ENCODE measurements at regions not wholly inside any gene's neighbourhood (a gene's known extent, or its start where the extent isn't known, plus 50 kb on each side); places are given as distances from the start of the nearest gene placed in this dataset.

DNA sequence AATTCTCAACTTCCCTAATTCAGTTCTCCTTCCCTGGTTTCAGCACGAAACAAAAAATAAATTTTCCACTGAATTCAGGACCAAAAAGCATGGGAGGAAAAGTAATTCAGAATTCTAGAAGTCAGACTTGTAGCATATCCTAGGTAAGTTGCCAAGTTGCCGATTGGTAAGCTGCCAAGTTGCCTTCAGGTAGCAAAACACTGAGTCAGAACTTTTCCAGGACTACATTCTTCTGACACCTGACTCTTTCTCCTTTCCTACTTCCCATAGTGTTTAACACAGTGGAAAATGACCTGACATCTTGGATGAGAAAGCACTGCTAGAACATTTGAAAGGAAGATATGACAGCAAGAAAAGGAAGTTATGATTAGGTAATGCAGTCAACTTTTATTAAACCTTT is 322.8 kb downstream of the SPATA17 start (continued):
- TF ChIP-seq, protein P1, sequence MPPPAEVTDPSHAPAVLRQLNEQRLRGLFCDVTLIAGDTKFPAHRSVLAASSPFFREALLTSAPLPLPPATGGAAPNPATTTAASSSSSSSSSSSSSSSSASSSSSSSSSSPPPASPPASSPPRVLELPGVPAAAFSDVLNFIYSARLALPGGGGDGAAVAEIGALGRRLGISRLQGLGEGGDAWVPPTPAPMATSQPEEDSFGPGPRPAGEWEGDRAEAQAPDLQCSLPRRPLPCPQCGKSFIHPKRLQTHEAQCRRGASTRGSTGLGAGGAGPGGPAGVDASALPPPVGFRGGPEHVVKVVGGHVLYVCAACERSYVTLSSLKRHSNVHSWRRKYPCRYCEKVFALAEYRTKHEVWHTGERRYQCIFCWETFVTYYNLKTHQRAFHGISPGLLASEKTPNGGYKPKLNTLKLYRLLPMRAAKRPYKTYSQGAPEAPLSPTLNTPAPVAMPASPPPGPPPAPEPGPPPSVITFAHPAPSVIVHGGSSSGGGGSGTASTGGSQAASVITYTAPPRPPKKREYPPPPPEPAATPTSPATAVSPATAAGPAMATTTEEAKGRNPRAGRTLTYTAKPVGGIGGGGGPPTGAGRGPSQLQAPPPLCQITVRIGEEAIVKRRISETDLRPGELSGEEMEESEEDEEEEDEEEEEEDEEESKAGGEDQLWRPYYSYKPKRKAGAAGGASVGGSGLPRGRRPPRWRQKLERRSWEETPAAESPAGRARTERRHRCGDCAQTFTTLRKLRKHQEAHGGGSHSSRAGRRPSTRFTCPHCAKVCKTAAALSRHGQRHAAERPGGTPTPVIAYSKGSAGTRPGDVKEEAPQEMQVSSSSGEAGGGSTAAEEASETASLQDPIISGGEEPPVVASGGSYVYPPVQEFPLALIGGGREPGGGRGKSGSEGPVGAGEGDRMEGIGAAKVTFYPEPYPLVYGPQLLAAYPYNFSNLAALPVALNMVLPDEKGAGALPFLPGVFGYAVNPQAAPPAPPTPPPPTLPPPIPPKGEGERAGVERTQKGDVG (CRISPR knock-in tag; IDR thresholded peaks at IDR 0.05) = no peak

DNA sequence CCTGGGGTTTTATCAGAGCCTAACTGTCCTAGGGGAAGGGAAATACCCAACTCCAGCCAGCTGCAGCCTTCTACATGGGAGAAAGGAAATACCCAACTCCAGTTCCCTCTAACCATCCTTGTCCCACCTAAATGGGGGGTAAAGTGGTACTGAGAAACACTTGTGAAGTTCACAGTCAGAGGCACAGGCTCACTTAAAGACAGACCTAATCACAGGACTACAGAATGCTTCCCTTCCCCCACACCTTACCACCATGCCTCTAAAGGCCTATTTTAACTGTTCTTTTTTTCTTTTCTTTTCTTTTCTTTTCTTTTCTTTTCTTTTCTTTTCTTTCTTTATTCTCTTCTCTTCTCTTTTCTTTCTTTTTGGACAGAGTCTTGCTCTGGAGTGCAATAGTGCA is 324.6 kb downstream of the SPATA17 start:
- H3K27me3 ChIP-seq (replicated peaks in 1 of 2; ENCODE audit: control insufficient read depth in 2 of 2, insufficient read depth in 2 of 2, low read length in 1 of 2) = no peaks in the 10 kb centered on the region
- H2AFZ ChIP-seq (ENCODE audit: control insufficient read depth, low read depth, low read length) = no peak overlapping the region
- FAIRE-seq (no peak), ATAC-seq (no peak), DNase-seq (ENCODE audit: low read depth, low spot score) (no peak)
- no peaks in the 10 kb centered on the region for H3K36me3 ChIP-seq (ENCODE audit: control insufficient read depth in 2 of 2, insufficient read depth in 2 of 2, low read length in 1 of 2)
- H3K4me2 ChIP-seq (ENCODE audit: control insufficient read depth, insufficient read depth) = no peak overlapping the region
- H3K4me1 ChIP-seq (ENCODE audit: control insufficient read depth, insufficient read depth, low read length) = no peaks in the 10 kb centered on the region
- no TSS peak for BruUV-seq (replicated peaks)
- RAD21 ChIA-PET (ENCODE audit: unreplicated experiment) = no interaction called here
- in situ Hi-C loops (cut with MboI) = no loop called here
- no peaks in the 10 kb centered on the region for H3K79me2 ChIP-seq (ENCODE audit: control insufficient read depth, insufficient read depth, low read length)
- no peak overlapping the region for H3K4me3 ChIP-seq
- SMC1A ChIA-PET (ENCODE audit: uncharacterized antibody, unreplicated experiment) = no interaction called here
- H3K9ac ChIP-seq (ENCODE audit: control insufficient read depth, insufficient read depth, low read length) = no peak overlapping the region
- POLR2A ChIA-PET = no interaction called here
- intact Hi-C loops (cut with micrococcal nuclease; ENCODE audit: unreplicated experiment) = no loop called here
- no peaks in the 10 kb centered on the region for H3K9me3 ChIP-seq (replicated peaks; ENCODE audit: control insufficient read depth, insufficient read depth, low read length)
- CTCF ChIA-PET = no interaction called here
- no peaks in the 10 kb centered on the region for H4K20me1 ChIP-seq (ENCODE audit: control insufficient read depth, insufficient read depth)
- no peak overlapping the region for H3K27ac ChIP-seq (ENCODE audit: control insufficient read depth, insufficient read depth)
- TF ChIP-seq JUNB (IDR thresholded peaks at IDR 0.05) = no peak
- TF ChIP-seq PML (IDR thresholded peaks at IDR 0.05; ENCODE audit: low read length) = no peak
- no peak for TF ChIP-seq KAT2A (conservative IDR thresholded peaks at IDR 0.05; ENCODE audit: control insufficient read depth, low read depth, low read length)
- TF ChIP-seq EZH2 (IDR thresholded peaks at IDR 0.05; ENCODE audit: borderline replicate concordance, control insufficient read depth, low read depth, low read length) = no peak
- no peak for TF ChIP-seq POLR2A (IDR thresholded peaks at IDR 0.05; ENCODE audit: low read depth, low read length)
- TF ChIP-seq NR2C2 (IDR thresholded peaks at IDR 0.05; ENCODE audit: borderline replicate concordance, control insufficient read depth, insufficient read length, low read depth) = no peak
- TF ChIP-seq, protein P2, sequence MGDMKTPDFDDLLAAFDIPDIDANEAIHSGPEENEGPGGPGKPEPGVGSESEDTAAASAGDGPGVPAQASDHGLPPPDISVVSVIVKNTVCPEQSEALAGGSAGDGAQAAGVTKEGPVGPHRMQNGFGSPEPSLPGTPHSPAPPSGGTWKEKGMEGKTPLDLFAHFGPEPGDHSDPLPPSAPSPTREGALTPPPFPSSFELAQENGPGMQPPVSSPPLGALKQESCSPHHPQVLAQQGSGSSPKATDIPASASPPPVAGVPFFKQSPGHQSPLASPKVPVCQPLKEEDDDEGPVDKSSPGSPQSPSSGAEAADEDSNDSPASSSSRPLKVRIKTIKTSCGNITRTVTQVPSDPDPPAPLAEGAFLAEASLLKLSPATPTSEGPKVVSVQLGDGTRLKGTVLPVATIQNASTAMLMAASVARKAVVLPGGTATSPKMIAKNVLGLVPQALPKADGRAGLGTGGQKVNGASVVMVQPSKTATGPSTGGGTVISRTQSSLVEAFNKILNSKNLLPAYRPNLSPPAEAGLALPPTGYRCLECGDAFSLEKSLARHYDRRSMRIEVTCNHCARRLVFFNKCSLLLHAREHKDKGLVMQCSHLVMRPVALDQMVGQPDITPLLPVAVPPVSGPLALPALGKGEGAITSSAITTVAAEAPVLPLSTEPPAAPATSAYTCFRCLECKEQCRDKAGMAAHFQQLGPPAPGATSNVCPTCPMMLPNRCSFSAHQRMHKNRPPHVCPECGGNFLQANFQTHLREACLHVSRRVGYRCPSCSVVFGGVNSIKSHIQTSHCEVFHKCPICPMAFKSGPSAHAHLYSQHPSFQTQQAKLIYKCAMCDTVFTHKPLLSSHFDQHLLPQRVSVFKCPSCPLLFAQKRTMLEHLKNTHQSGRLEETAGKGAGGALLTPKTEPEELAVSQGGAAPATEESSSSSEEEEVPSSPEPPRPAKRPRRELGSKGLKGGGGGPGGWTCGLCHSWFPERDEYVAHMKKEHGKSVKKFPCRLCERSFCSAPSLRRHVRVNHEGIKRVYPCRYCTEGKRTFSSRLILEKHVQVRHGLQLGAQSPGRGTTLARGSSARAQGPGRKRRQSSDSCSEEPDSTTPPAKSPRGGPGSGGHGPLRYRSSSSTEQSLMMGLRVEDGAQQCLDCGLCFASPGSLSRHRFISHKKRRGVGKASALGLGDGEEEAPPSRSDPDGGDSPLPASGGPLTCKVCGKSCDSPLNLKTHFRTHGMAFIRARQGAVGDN (IDR thresholded peaks at IDR 0.05) = no peak
- TF ChIP-seq, protein P3, sequence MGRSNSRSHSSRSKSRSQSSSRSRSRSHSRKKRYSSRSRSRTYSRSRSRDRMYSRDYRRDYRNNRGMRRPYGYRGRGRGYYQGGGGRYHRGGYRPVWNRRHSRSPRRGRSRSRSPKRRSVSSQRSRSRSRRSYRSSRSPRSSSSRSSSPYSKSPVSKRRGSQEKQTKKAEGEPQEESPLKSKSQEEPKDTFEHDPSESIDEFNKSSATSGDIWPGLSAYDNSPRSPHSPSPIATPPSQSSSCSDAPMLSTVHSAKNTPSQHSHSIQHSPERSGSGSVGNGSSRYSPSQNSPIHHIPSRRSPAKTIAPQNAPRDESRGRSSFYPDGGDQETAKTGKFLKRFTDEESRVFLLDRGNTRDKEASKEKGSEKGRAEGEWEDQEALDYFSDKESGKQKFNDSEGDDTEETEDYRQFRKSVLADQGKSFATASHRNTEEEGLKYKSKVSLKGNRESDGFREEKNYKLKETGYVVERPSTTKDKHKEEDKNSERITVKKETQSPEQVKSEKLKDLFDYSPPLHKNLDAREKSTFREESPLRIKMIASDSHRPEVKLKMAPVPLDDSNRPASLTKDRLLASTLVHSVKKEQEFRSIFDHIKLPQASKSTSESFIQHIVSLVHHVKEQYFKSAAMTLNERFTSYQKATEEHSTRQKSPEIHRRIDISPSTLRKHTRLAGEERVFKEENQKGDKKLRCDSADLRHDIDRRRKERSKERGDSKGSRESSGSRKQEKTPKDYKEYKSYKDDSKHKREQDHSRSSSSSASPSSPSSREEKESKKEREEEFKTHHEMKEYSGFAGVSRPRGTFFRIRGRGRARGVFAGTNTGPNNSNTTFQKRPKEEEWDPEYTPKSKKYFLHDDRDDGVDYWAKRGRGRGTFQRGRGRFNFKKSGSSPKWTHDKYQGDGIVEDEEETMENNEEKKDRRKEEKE (IDR thresholded peaks at IDR 0.05) = no peak
- TF ChIP-seq, protein P4, sequence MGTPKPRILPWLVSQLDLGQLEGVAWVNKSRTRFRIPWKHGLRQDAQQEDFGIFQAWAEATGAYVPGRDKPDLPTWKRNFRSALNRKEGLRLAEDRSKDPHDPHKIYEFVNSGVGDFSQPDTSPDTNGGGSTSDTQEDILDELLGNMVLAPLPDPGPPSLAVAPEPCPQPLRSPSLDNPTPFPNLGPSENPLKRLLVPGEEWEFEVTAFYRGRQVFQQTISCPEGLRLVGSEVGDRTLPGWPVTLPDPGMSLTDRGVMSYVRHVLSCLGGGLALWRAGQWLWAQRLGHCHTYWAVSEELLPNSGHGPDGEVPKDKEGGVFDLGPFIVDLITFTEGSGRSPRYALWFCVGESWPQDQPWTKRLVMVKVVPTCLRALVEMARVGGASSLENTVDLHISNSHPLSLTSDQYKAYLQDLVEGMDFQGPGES (IDR thresholded peaks at IDR 0.05) = no peak
- TF ChIP-seq MYB (IDR thresholded peaks at IDR 0.05; ENCODE audit: borderline replicate concordance, low read depth, low read length) = no peak
- TF ChIP-seq WRNIP1 (IDR thresholded peaks at IDR 0.05; ENCODE audit: borderline replicate concordance, low read depth, low read length) = no peak
